GM06990 (cell line): ENCODE measurements at regions not wholly inside any gene's neighbourhood (a gene's known extent, or its start where the extent isn't known, plus 50 kb on each side); places are given as distances from the start of the nearest gene placed in this dataset.

Experiments used
- DNase-seq: peaks from one replicate; pipeline ENCODE4 v3.0.0-alpha.2; 2011; ENCODE audit not compliant: insufficient read length; ENCODE audit errors: extremely low read depth
- H3K27me3 ChIP-seq: replicated peaks from 2 replicates; pipeline ENCODE4 v1.6.0; 2011; ENCODE audit warnings: low read length; ENCODE audit not compliant: control insufficient read depth, insufficient read depth
- H3K36me3 ChIP-seq: 2 replicates; pipeline ENCODE4 v1.5.1; 2011; ENCODE audit warnings: low read length; ENCODE audit not compliant: control insufficient read depth, insufficient read depth
- H3K4me3 ChIP-seq: replicated peaks from 2 replicates; pipeline ENCODE4 v1.5.1; 2011; ENCODE audit warnings: low read depth, mild to moderate bottlenecking, control low read depth, low read length
- TF ChIP-seq, protein P1 (sequence below): IDR thresholded peaks from 2 replicates; pipeline ENCODE4 v1.5.1; 2011; ENCODE audit warnings: low read length, control low read depth, mild to moderate bottlenecking, inconsistent platforms; ENCODE audit not compliant: insufficient read depth, poor library complexity, severe bottlenecking

GRCh38 chr9:19675492-19675891 is 113.3 kb downstream of the SLC24A2 start:
- no peaks in the 10 kb centered on the region for H3K27me3 ChIP-seq
- no peaks in the 10 kb centered on the region for H3K36me3 ChIP-seq
- H3K4me3 ChIP-seq = no peak overlapping the region
- no peak for DNase-seq
- TF ChIP-seq, protein P1, sequence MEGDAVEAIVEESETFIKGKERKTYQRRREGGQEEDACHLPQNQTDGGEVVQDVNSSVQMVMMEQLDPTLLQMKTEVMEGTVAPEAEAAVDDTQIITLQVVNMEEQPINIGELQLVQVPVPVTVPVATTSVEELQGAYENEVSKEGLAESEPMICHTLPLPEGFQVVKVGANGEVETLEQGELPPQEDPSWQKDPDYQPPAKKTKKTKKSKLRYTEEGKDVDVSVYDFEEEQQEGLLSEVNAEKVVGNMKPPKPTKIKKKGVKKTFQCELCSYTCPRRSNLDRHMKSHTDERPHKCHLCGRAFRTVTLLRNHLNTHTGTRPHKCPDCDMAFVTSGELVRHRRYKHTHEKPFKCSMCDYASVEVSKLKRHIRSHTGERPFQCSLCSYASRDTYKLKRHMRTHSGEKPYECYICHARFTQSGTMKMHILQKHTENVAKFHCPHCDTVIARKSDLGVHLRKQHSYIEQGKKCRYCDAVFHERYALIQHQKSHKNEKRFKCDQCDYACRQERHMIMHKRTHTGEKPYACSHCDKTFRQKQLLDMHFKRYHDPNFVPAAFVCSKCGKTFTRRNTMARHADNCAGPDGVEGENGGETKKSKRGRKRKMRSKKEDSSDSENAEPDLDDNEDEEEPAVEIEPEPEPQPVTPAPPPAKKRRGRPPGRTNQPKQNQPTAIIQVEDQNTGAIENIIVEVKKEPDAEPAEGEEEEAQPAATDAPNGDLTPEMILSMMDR = no peak

- DNase-seq = no peak
- Histone ChIP-seq H3K36me3 (no peaks in the 10 kb centered on the region), H3K4me3 (no peak overlapping the region), H3K27me3 (no peaks in the 10 kb centered on the region)
- TF ChIP-seq, protein P1 = no peak
These were observed 122.3 kb downstream of the SLC24A2 start for GRCh38 chr9:19666575-19666974.

DNA sequence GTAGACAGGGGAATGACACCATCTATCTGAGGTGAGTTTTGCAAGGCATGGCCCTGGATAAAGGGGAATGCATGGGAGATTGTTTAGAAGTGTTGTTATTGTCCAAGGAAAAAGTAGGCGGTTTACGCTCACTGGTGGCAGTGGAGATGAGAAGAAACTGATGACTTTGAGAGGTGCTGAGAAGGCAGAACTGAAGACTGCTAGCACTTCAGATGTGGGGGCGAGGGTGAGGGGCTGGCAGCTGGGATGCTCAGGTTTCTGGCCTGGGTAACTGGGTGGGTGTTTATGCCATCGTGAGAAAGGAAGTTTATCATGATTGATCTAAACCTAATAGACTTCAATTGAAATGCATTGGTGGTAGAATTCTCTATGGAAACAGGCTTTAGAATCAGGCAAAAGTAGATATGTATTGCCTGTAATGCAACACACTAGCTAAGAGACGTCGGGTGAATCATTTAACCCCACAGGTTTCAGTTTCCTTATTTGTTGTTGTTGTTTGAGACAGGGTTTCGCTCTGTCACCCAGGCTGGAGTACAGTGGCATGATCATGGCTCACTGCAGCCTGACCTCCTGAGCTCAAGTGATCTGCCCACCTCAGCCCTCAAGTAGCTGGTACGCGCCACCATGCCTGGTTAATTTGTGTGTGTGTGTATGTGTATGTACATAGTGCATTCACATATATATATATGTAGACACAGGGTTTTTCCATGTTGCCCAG is 123.5 kb downstream of the SLC24A2 start:
- Histone ChIP-seq H3K27me3 (no peaks in the 10 kb centered on the region; the same call in 1 of the 2 replicates), H3K36me3 (no peaks in the 10 kb centered on the region), H3K4me3 (no peak overlapping the region)
- DNase-seq = peak; percentile 10
- TF ChIP-seq, protein P1 = no peak

GRCh38 chr9:19663570-19663969 is 125.3 kb downstream of the SLC24A2 start:
- Histone ChIP-seq H3K4me3 (no peak overlapping the region), H3K27me3 (no peaks in the 10 kb centered on the region; the same call in 1 of the 2 replicates), H3K36me3 (no peaks in the 10 kb centered on the region)
- DNase-seq = no peak
- TF ChIP-seq, protein P1 = no peak

GRCh38 chr9:19662213-19662612 is 126.6 kb downstream of the SLC24A2 start:
- no peak overlapping the region for H3K4me3 ChIP-seq

More at GRCh38 chr9:19662213-19662612, 126.6 kb downstream of the SLC24A2 start:
- no peak for DNase-seq
- no peaks in the 10 kb centered on the region; the same call in 1 of the 2 replicates for H3K27me3 ChIP-seq
- TF ChIP-seq, protein P1 = no peak
- no peaks in the 10 kb centered on the region for H3K36me3 ChIP-seq
